Dendritic cell treated with granulocyte-macrophage colony-stimulating factor and Interleukin-4, amounts not matched to agents 40 ng/mL and 50 ng/mL, for 4 days (primary cell): ENCODE measurements at regions not wholly inside any gene's neighbourhood (a gene's known extent, or its start where the extent isn't known, plus 50 kb on each side); places are given as distances from the start of the nearest gene placed in this dataset.
"Not testable (repeated sequence)": the region's sequence is repeated elsewhere in the genome, so short reads cannot be mapped to it uniquely, and the experiment has no call there.

ENCODE experiments used
- H3K27ac Mint-ChIP-seq: one replicate; pipeline ENCODE4 v1.8.0; 2022; ENCODE audit warnings: mild to moderate bottlenecking, mixed read lengths
- H3K27me3 Mint-ChIP-seq: one replicate; pipeline ENCODE4 v1.8.0; 2022; ENCODE audit warnings: mild to moderate bottlenecking, mixed read lengths
- H3K36me3 Mint-ChIP-seq: one replicate; pipeline ENCODE4 v1.8.0; 2022; ENCODE audit warnings: low read depth, mixed read lengths
- H3K4me1 Mint-ChIP-seq: one replicate; pipeline ENCODE4 v1.8.0; 2022; ENCODE audit warnings: low read depth, mixed read lengths
- H3K4me3 Mint-ChIP-seq: one replicate; pipeline ENCODE4 v1.8.0; 2022; ENCODE audit warnings: mild to moderate bottlenecking, moderate library complexity, mixed read lengths
- H3K9me3 Mint-ChIP-seq: one replicate; pipeline ENCODE4 v1.8.0; 2022; ENCODE audit warnings: mixed read lengths
- intact Hi-C: fragments of 100-400 bp; cut with micrococcal nuclease; formaldehyde crosslinking; loops from one replicate; pipeline ENCODE4 v1.15.0; 2022

GRCh38 chrX:124426288-124427169, 80.2 kb downstream of the SH2D1A start:
- Mint-ChIP-seq H3K36me3 (no peaks in the 10 kb centered on the region), H3K4me1 (no peaks in the 10 kb centered on the region), H3K27ac (no peak overlapping the region)

DNA sequence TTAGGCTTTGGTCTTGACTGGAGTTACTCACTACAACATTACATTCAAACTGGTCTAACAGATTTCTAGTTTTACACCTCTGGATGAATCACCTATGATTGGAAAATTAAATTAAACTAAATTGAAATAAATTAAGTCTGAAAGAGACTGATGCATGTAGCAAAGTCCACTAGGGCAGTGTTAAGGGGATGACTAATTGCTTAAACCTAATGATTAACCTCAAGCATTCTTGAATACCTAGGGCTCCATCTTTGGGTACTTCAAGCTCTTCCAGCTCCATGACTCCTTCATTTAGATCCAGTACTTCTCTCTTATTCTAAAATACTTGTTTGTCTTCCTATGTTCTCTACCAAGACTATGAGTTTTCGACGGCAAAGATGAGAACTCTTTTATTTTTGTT, 86.8 kb downstream of the SH2D1A start:
- Mint-ChIP-seq H3K9me3 (no peaks in the 10 kb centered on the region), H3K27ac (no peak overlapping the region), H3K27me3 (no peaks in the 10 kb centered on the region), H3K36me3 (no peaks in the 10 kb centered on the region), H3K4me3 (no peak overlapping the region), H3K4me1 (no peaks in the 10 kb centered on the region)
- intact Hi-C loops: no loop called here

More at GRCh38 chrX:124426288-124427169, 80.2 kb downstream of the SH2D1A start:
- Mint-ChIP-seq H3K9me3 (peaks cover 9% of the 10 kb centered on the region), H3K4me3 (no peak overlapping the region), H3K27me3 (peaks cover 1% of the 10 kb centered on the region)
- intact Hi-C loops: no loop called here

DNA sequence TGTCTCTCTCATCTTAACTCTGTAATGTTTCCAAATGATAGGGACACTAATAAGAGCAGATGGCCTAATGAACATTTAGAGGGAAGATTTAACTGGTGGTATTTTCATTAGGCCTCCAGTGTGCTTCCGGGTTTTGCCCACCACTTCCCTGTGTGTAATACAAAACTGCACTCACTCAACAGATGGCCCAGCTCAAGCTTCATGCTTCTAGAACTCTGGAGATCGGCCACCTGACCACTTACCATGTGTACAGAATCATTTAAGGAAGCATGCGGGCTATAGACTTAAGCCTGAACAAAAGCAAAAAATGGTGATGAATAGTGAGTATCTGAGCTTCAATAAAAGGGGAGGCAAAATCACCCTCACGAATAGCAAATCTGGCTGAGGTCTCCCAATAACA, 89.3 kb downstream of the SH2D1A start:
- intact Hi-C loops: no loop called here
- Mint-ChIP-seq H3K9me3 (no peaks in the 10 kb centered on the region), H3K4me3 (no peak overlapping the region), H3K27ac (no peak overlapping the region), H3K27me3 (no peaks in the 10 kb centered on the region), H3K4me1 (no peaks in the 10 kb centered on the region), H3K36me3 (no peaks in the 10 kb centered on the region)

DNA sequence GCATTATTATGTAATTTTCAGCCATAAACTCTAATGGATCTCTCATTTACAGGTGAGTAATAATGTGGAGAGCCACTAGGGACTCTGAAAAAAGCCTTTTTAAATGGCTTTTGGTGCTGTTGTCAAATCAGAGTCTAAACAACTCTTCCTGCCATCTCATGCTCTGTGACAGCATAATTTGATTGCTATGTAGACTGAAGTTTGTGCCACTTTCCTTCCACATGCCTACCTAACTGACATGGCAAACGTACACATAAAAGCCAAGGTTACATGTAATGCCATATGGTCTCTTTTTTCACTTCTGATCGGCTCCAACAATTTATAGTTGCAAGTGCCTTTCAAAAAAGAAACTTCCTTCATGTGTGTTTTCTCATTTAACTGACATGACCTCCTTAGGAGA, 94.3 kb downstream of the SH2D1A start:
- no peaks in the 10 kb centered on the region for H3K27me3 Mint-ChIP-seq
- intact Hi-C loops: no loop called here
- H3K4me1 Mint-ChIP-seq: no peaks in the 10 kb centered on the region
- H3K36me3 Mint-ChIP-seq: no peaks in the 10 kb centered on the region
- H3K9me3 Mint-ChIP-seq: no peaks in the 10 kb centered on the region
- no peak overlapping the region for H3K27ac Mint-ChIP-seq
- H3K4me3 Mint-ChIP-seq: no peak overlapping the region

DNA sequence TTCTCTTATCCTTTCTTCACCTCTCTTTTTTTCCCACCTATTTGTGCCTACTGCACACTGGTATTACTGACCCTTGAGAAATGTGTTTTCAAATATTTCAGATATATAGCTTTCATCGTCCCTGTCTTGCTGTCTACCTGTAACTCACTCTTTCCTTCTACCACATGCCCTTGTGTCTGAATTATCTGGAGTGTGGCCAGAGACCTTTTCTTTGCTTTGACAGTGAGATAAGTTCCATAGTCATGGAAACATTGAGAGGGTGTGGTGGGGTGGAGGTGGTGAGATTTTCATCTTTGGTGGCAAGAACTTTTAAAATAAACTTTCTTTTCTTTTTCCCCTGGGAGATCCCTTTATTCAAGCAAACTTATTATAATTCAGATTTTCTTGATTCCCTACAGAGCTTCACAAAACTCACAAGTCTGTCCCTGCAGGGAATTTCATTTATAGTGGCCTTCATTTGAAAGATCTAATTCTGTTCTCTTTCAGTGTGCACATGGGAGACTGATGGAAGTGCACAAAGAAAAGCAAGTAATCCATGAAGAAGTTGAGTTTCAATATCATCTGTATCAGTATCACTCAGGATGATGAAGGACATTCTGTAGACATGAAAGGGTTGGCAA, 95.7 kb downstream of the SH2D1A start:
- no peaks in the 10 kb centered on the region for H3K4me1 Mint-ChIP-seq
- intact Hi-C loops: no loop called here
- no peak overlapping the region for H3K4me3 Mint-ChIP-seq
- no peaks in the 10 kb centered on the region for H3K36me3 Mint-ChIP-seq
- H3K27me3 Mint-ChIP-seq: no peaks in the 10 kb centered on the region
- no peaks in the 10 kb centered on the region for H3K9me3 Mint-ChIP-seq
- H3K27ac Mint-ChIP-seq: no peak overlapping the region

DNA sequence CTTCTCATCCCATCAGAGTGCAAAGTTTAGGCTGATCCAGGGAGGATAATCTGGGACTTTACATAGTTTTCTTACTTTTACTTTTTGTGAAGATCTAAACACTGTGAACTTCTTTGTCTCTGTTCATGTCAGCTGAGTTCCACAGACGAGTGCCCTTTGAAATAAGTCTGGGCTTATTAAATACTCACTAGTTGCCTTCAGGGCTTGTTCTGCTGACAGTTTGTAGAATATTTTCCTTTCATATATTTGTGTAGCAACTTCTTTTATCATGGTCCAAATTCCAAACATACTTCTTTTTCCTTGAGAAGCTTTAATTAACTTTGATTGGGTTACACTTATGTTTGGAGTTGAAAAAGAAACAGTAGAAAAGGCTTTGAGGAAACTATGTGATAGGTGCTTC, 109.6 kb downstream of the SH2D1A start:
- intact Hi-C loops: no loop called here
- no peak overlapping the region for H3K27ac Mint-ChIP-seq
- no peaks in the 10 kb centered on the region for H3K27me3 Mint-ChIP-seq

DNA sequence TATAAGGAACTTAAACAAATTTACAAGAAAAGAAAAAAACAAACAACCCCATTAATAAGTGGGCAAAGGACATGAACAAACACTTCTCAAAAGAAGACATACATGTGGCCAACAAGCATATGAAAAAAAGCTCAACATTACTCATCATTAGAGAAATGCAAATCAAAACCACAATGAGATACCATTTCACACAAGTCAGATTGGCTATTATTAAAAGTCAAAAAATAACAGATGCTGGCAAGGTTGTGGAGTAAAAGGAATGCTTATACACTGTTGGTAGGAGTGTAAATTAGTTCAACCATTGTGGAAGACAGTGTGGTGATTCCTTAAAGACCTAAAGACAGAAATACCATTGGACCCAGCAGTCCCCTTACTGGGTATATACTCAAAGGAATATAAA, 113.5 kb downstream of the SH2D1A start:
- H3K4me1 Mint-ChIP-seq, H3K4me3 Mint-ChIP-seq, H3K27ac Mint-ChIP-seq, intact Hi-C loops, H3K36me3 Mint-ChIP-seq, H3K9me3 Mint-ChIP-seq, H3K27me3 Mint-ChIP-seq: not testable (repeated sequence)

More for the DNA sequence above, 109.6 kb downstream of the SH2D1A start:
- H3K9me3 Mint-ChIP-seq: no peaks in the 10 kb centered on the region
- no peak overlapping the region for H3K4me3 Mint-ChIP-seq
- H3K4me1 Mint-ChIP-seq: no peaks in the 10 kb centered on the region
- no peaks in the 10 kb centered on the region for H3K36me3 Mint-ChIP-seq

DNA sequence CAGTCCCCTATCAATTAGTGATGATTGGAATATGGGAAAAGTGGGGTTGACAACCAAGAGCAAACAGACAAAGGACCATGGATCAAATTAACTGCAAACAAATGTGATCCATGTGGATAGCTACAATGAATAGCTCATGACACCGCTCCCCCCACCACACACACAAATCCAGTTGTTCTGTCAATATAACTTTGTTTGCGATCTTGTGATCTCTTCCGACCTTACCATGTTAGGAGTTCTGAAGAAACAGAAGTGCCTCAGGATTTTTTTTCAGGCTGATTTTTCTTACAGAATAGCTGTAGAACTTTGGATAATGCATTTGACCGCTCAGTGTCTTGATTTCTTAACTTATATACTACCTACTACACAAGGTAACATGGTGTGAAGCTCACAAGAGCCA, 116.6 kb downstream of the SH2D1A start:
- no peak overlapping the region for H3K4me3 Mint-ChIP-seq

DNA sequence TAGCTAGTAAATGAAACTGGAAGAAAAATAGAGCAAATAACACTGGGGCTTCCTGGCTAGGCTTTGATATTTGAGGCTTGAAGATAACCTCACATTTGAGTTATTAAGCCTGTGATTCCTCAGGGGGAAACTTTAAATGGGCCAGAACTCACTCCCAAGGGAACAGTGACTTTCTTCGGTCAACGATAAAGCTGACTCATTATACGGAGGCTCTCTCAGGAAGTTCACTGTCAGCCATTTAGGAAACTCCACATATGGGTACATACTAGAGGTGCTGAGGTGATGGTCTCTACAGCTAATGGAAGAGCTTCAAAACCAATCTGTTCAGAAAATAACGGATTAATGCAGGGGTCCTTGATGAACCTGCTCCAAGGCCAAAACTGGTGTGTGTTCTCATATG, 120.8 kb downstream of the SH2D1A start:
- H3K27ac Mint-ChIP-seq: no peak overlapping the region
- H3K9me3 Mint-ChIP-seq: no peaks in the 10 kb centered on the region
- no peaks in the 10 kb centered on the region for H3K36me3 Mint-ChIP-seq
- intact Hi-C loops: no loop called here
- no peak overlapping the region for H3K4me3 Mint-ChIP-seq
- no peaks in the 10 kb centered on the region for H3K4me1 Mint-ChIP-seq
- H3K27me3 Mint-ChIP-seq: no peaks in the 10 kb centered on the region

More for the DNA sequence above, 116.6 kb downstream of the SH2D1A start:
- Mint-ChIP-seq H3K36me3 (no peaks in the 10 kb centered on the region), H3K27me3 (no peaks in the 10 kb centered on the region), H3K27ac (no peak overlapping the region), H3K4me1 (no peaks in the 10 kb centered on the region), H3K9me3 (no peaks in the 10 kb centered on the region)
- intact Hi-C loops: no loop called here

DNA sequence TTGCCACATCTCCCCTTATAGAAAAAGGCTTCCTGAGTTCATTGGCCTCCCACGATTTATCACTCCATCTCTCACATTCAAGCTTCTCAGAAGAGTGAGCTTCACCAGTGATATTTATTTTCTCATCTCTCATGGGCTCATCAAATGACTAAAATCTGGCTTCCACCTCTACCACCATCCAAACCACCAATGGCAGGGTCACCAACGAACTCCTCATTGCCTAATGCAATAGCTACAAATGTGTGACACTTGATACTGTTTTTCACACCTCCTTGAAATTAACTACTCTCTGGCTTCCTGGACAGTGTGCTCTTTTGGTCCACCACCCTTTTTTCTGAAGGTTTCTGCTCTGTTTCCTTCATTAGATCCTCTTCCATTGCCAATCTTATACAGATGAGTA, 129.0 kb downstream of the SH2D1A start:
- no peaks in the 10 kb centered on the region for H3K4me1 Mint-ChIP-seq
- no peaks in the 10 kb centered on the region for H3K9me3 Mint-ChIP-seq
- intact Hi-C loops: no loop called here
- no peak overlapping the region for H3K4me3 Mint-ChIP-seq
- H3K36me3 Mint-ChIP-seq: no peaks in the 10 kb centered on the region
- no peak overlapping the region for H3K27ac Mint-ChIP-seq
- peaks cover 2% of the 10 kb centered on the region for H3K27me3 Mint-ChIP-seq

DNA sequence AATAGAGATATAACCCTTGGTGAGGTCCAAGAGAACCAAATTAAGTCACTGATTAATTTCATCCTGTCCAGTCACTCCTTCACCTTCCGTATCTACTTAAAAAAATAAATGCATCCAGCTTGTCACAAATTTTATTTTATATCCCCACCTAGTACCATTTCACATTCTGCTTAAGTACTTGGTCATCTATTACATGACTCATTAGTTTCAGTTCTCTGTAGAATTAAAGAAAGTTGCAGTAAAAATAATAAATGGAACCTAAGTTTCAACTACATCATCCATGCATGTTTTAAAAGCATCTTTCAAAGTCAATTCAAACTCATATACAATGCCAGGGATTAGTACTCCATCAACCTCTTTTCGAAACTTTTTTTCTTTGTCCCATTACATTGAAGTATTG, 130.2 kb downstream of the SH2D1A start:
- Mint-ChIP-seq H3K9me3 (no peaks in the 10 kb centered on the region), H3K27me3 (peaks cover 2% of the 10 kb centered on the region), H3K27ac (no peak overlapping the region), H3K36me3 (no peaks in the 10 kb centered on the region), H3K4me1 (no peaks in the 10 kb centered on the region), H3K4me3 (no peak overlapping the region)
- intact Hi-C loops: no loop called here

GRCh38 chrX:124478046-124478445, 131.7 kb downstream of the SH2D1A start:
- intact Hi-C loops: no loop called here
- H3K4me1 Mint-ChIP-seq: no peaks in the 10 kb centered on the region
- no peak overlapping the region for H3K4me3 Mint-ChIP-seq
- no peak overlapping the region for H3K27ac Mint-ChIP-seq
- peaks cover 2% of the 10 kb centered on the region for H3K27me3 Mint-ChIP-seq
- no peaks in the 10 kb centered on the region for H3K36me3 Mint-ChIP-seq
- no peaks in the 10 kb centered on the region for H3K9me3 Mint-ChIP-seq

DNA sequence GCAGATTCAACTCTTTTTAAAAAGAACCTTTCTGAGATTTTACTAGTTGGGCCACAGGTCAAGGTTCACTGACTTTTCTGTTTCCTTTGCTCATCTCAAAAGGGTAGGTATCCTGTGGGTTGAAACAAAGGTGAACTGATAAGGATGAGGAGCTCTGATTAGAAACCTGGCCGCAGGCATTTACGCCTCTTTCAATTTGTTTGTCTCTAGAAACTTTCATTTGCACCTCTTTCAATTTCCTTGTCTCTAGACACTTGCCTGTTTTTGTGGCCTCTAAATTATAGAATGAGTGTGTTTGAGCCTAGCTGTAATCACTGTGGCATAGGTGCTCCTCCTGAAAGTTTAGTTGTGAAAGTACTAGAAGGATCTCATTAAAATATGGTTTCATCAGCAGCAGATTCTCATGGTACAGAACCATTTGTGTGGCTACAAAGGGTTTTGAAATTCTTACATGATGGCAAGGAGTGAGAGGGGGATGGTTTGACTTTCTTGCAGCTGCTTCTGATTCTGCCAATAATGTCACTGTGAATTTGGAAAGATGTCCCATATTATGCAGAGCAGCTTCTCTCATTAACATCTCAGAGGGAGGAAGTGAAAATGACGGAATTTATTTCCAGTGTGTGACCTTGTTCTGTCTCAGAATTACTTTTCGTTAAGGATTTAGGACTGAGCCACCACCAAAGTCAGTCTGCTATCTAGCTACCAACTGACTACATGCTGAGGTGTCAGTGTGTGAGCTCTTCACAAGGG, 142.2 kb downstream of the SH2D1A start:
- intact Hi-C loops: no loop called here
- Mint-ChIP-seq H3K9me3 (no peaks in the 10 kb centered on the region), H3K27ac (no peak overlapping the region), H3K4me1 (no peaks in the 10 kb centered on the region), H3K36me3 (no peaks in the 10 kb centered on the region), H3K27me3 (no peaks in the 10 kb centered on the region), H3K4me3 (no peak overlapping the region)

- Mint-ChIP-seq H3K27me3 (no peaks in the 10 kb centered on the region), H3K9me3 (no peaks in the 10 kb centered on the region), H3K27ac (no peak overlapping the region), H3K36me3 (no peaks in the 10 kb centered on the region), H3K4me3 (no peak overlapping the region), H3K4me1 (no peaks in the 10 kb centered on the region)
- intact Hi-C loops: no loop called here
Measured at GRCh38 chrX:124493984-124494383, 147.6 kb downstream of the SH2D1A start.
